ENCODE measurements at regions not wholly inside any gene's neighbourhood (a gene's known extent, or its start where the extent isn't known, plus 50 kb on each side); places are given as distances from the start of the nearest gene placed in this dataset.

GRCh38 chr15:98067339-98067738, 106.8 kb downstream of the ARRDC4 start:
- Mint-ChIP-seq H3K9me3 (peaks cover 17% of the 10 kb centered on the region), H3K27me3 (ENCODE audit: low read depth) (peaks cover 8% of the 10 kb centered on the region), H3K4me3 (no peak overlapping the region), H3K4me1 (no peaks in the 10 kb centered on the region), H3K36me3 (ENCODE audit: low read depth) (no peaks in the 10 kb centered on the region), H3K27ac (no peak overlapping the region)
- no peak for TF ChIP-seq CTCF (IDR thresholded peaks at IDR 0.05; ENCODE audit: unreplicated experiment in 3 of 3)

GRCh38 chr15:98069256-98069655, 108.8 kb downstream of the ARRDC4 start:
- Mint-ChIP-seq H3K4me1 (no peaks in the 10 kb centered on the region), H3K36me3 (ENCODE audit: low read depth) (no peaks in the 10 kb centered on the region), H3K4me3 (no peak overlapping the region), H3K9me3 (peaks cover 20% of the 10 kb centered on the region), H3K27ac (no peak overlapping the region), H3K27me3 (ENCODE audit: low read depth) (peaks cover 16% of the 10 kb centered on the region)
- no peak for TF ChIP-seq CTCF (IDR thresholded peaks at IDR 0.05; ENCODE audit: unreplicated experiment in 3 of 3)

DNA sequence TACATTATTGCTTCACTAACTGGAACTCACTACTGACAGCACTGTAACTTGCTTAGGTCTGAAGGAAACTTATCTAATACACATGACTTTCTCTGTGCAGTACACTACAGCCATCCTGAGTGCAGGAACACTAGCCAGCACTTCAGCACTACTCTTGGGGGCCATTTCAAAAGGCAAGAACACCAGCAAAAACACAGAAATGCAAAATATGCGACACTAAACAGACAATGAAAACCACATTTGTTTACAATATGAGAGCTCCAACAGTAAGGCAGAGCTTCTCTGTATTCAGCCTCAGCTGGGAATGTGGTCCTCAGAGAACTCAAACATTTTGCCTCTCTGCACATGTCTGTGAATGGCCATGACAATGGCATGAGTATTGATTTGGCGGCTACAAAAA, 109.6 kb downstream of the ARRDC4 start:
- Mint-ChIP-seq H3K4me3 (no peak overlapping the region), H3K9me3 (peaks cover 20% of the 10 kb centered on the region), H3K27ac (no peak overlapping the region), H3K4me1 (no peaks in the 10 kb centered on the region), H3K27me3 (ENCODE audit: low read depth) (peaks cover 16% of the 10 kb centered on the region), H3K36me3 (ENCODE audit: low read depth) (no peaks in the 10 kb centered on the region)
- no peak for TF ChIP-seq CTCF (IDR thresholded peaks at IDR 0.05; ENCODE audit: unreplicated experiment in 3 of 3)

- Mint-ChIP-seq H3K36me3 (ENCODE audit: low read depth) (no peaks in the 10 kb centered on the region), H3K4me3 (no peak overlapping the region), H3K9me3 (peaks cover 20% of the 10 kb centered on the region), H3K27ac (no peak overlapping the region), H3K27me3 (ENCODE audit: low read depth) (peaks cover 8% of the 10 kb centered on the region), H3K4me1 (peaks cover 12% of the 10 kb centered on the region)
- no peak for TF ChIP-seq CTCF (IDR thresholded peaks at IDR 0.05; ENCODE audit: unreplicated experiment in 3 of 3)
These were observed 111.3 kb downstream of the ARRDC4 start for GRCh38 chr15:98071786-98072185.

DNA sequence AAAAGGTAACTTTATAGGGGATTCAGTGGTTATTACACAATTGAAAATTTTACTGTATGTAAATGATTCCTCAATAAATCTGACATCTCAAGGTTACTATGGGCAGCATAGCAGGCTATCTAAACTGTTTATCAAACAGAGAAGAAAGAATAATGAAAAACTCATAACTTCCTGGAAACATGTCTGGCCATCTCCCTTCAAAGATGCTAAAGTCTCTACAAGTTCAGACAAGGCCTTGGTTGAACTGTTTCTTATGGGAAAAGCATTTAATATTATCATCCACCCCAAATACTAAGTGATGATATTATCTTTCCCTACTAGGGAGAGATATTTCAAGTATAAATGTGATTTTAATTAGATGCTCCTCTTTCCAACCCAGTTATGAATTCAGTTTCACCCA, 114.9 kb downstream of the ARRDC4 start:
- Mint-ChIP-seq H3K4me3 (no peak overlapping the region), H3K4me1 (peaks cover 23% of the 10 kb centered on the region), H3K27ac (peak overlapping the region in 2 of 3 experiments; percentile 70 to 77), H3K36me3 (ENCODE audit: low read depth) (no peaks in the 10 kb centered on the region), H3K27me3 (ENCODE audit: low read depth) (peaks cover 8% of the 10 kb centered on the region), H3K9me3 (peaks cover 16% of the 10 kb centered on the region)
- no peak for TF ChIP-seq CTCF (IDR thresholded peaks at IDR 0.05; ENCODE audit: unreplicated experiment in 3 of 3)

GRCh38 chr15:98076021-98076816, 115.7 kb downstream of the ARRDC4 start:
- no peak for TF ChIP-seq CTCF (IDR thresholded peaks at IDR 0.05; ENCODE audit: unreplicated experiment in 3 of 3)
- Mint-ChIP-seq H3K4me3 (peak overlapping the region in 1 of 3 experiments; percentile 48), H3K9me3 (peaks cover 10% of the 10 kb centered on the region), H3K27me3 (ENCODE audit: low read depth) (peaks cover 8% of the 10 kb centered on the region), H3K36me3 (ENCODE audit: low read depth) (no peaks in the 10 kb centered on the region), H3K4me1 (peaks cover 23% of the 10 kb centered on the region), H3K27ac (peak overlapping the region; percentile 54 to 77 (median 70))

Data from nephron (organoid).